SK-N-SH treated with all-trans-retinoic acid at 6 μM for 48 hours (cell line): ENCODE measurements at regions not wholly inside any gene's neighbourhood (a gene's known extent, or its start where the extent isn't known, plus 50 kb on each side); places are given as distances from the start of the nearest gene placed in this dataset.

Experiments used
- ATAC-seq: fragments of 200-7000 bp; cut with Tn5 transposase; 3 replicates; pipeline ENCODE4 v1.9.1; 2020; ENCODE audit warnings: mild to moderate bottlenecking, moderate library complexity
- ARNTL ChIP-seq: fragments of 450-650 bp; formaldehyde crosslinking; IDR thresholded peaks from 2 replicates; pipeline ENCODE4 v1.5.0; 2020; ENCODE audit warnings: low read depth, mild to moderate bottlenecking, moderate library complexity, borderline replicate concordance
- BACH2 ChIP-seq: fragments of 250-450 bp; sonication (Bioruptor Pico); IDR thresholded peaks from 2 replicates; pipeline ENCODE4 v1.9.0; 2021; ENCODE audit warnings: mild to moderate bottlenecking, borderline replicate concordance
- CREB5 ChIP-seq: fragments of 250-450 bp; sonication (Bioruptor Pico); IDR thresholded peaks from 2 replicates; pipeline ENCODE4 v1.5.1; 2020; ENCODE audit warnings: low read depth, mild to moderate bottlenecking, moderate library complexity
- CSDC2 ChIP-seq: fragments of 250-450 bp; sonication (Bioruptor Pico); IDR thresholded peaks from 2 replicates; pipeline ENCODE4 v1.5.0; 2020; ENCODE audit warnings: mild to moderate bottlenecking, moderate library complexity
- ESRRG ChIP-seq: fragments of 250-450 bp; sonication (Bioruptor Pico); IDR thresholded peaks from 2 replicates; pipeline ENCODE4 v1.6.1; 2021; ENCODE audit warnings: mild to moderate bottlenecking
- GLIS3 ChIP-seq: fragments of 250-450 bp; sonication (Bioruptor Pico); IDR thresholded peaks from 2 replicates; pipeline ENCODE4 v1.5.0; 2020; ENCODE audit warnings: mild to moderate bottlenecking, moderate library complexity
- ISL1 ChIP-seq: fragments of 250-450 bp; sonication (Bioruptor Pico); IDR thresholded peaks from 2 replicates; pipeline ENCODE4 v2.1.2; 2022; ENCODE audit warnings: mild to moderate bottlenecking, moderate library complexity
- OSR1 ChIP-seq: fragments of 250-450 bp; sonication (Bioruptor Pico); IDR thresholded peaks from 2 replicates; pipeline ENCODE4 v1.8.0; 2022; ENCODE audit warnings: moderate library complexity, mild to moderate bottlenecking, inconsistent platforms
- PATZ1 ChIP-seq: fragments of 250-450 bp; sonication (Bioruptor Pico); IDR thresholded peaks from 2 replicates; pipeline ENCODE4 v1.8.0; 2020; ENCODE audit warnings: mild to moderate bottlenecking, moderate library complexity, borderline replicate concordance
- PPARA ChIP-seq: fragments of 250-450 bp; sonication (Bioruptor Pico); IDR thresholded peaks from 2 replicates; pipeline ENCODE4 v1.5.0; 2020; ENCODE audit warnings: mild to moderate bottlenecking, borderline replicate concordance
- RARB ChIP-seq: fragments of 250-450 bp; sonication (Bioruptor Pico); IDR thresholded peaks from 2 replicates; pipeline ENCODE4 v1.8.0; 2021; ENCODE audit warnings: mild to moderate bottlenecking, moderate library complexity
- SNAI2 ChIP-seq: fragments of 250-450 bp; sonication (Bioruptor Pico); IDR thresholded peaks from 2 replicates; pipeline ENCODE4 v1.5.0; 2020; ENCODE audit warnings: mild to moderate bottlenecking, moderate library complexity
- TOX ChIP-seq: fragments of 250-450 bp; sonication (Bioruptor Pico); IDR thresholded peaks from 2 replicates; pipeline ENCODE4 v1.8.0; 2021; ENCODE audit warnings: mild to moderate bottlenecking, moderate library complexity, borderline replicate concordance
- ZC3H10 ChIP-seq: fragments of 250-450 bp; sonication (Bioruptor Pico); IDR thresholded peaks from 2 replicates; pipeline ENCODE4 v1.5.1; 2021; ENCODE audit warnings: mild to moderate bottlenecking, moderate library complexity
- ZFP3 ChIP-seq: fragments of 250-450 bp; sonication (Bioruptor Pico); IDR thresholded peaks from 2 replicates; pipeline ENCODE4 v1.5.0; 2020; ENCODE audit warnings: mild to moderate bottlenecking, moderate library complexity
- ZFP30 ChIP-seq: fragments of 450-650 bp; formaldehyde crosslinking; IDR thresholded peaks from 2 replicates; pipeline ENCODE4 v1.5.0; 2022; ENCODE audit warnings: mild to moderate bottlenecking, moderate library complexity
- ZNF565 ChIP-seq: fragments of 450-650 bp; formaldehyde crosslinking; conservative IDR thresholded peaks from 2 replicates; pipeline ENCODE4 v1.5.0; 2020; ENCODE audit warnings: low read depth, mild to moderate bottlenecking, moderate library complexity
- ZNF70 ChIP-seq: fragments of 450-650 bp; formaldehyde crosslinking; IDR thresholded peaks from 2 replicates; pipeline ENCODE4 v1.5.0; 2020; ENCODE audit warnings: mild to moderate bottlenecking, moderate library complexity
- ZNF8 ChIP-seq: fragments of 450-650 bp; formaldehyde crosslinking; IDR thresholded peaks from 2 replicates; pipeline ENCODE4 v1.5.0; 2020; ENCODE audit warnings: mild to moderate bottlenecking, moderate library complexity
- TF ChIP-seq, protein P1 (sequence below): fragments of 250-450 bp; sonication (Bioruptor Pico); IDR thresholded peaks from 2 replicates; pipeline ENCODE4 v1.5.0; 2020; ENCODE audit warnings: mild to moderate bottlenecking, moderate library complexity
- TF ChIP-seq, protein P2 (sequence below): fragments of 250-450 bp; sonication (Bioruptor Pico); IDR thresholded peaks from 2 replicates; pipeline ENCODE4 v1.5.1; 2021; ENCODE audit warnings: mild to moderate bottlenecking, moderate library complexity
- TF ChIP-seq, protein P3 (sequence below): fragments of 250-450 bp; sonication (Bioruptor Pico); IDR thresholded peaks from 2 replicates; pipeline ENCODE4 v1.8.0; 2021; ENCODE audit warnings: low read depth, mild to moderate bottlenecking, moderate library complexity, borderline replicate concordance

DNA sequence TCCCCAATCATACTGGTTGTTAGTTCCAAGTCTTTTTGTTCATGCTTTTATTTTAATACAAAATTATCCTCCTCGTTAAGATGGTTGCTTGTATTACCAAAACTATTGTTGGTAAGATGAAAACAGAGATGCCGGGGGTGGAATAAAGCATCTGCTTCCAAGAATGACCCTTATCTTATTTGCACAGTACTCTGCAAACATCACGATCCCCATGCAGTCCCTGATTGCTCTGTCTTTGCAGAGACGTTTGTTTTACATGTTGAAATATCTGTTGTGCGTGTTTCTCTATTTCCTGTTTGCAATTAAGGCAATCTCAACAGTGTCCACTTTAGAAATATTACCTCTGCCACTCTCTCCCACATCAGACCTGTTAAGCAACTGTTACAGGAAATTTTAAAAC lies 141.3 kb upstream of the NCAM2 start:
- TF ChIP-seq PATZ1 (CRISPR knock-in tag): no peak
- no peak for TF ChIP-seq ISL1 (CRISPR knock-in tag)
- TF ChIP-seq ZNF565 (CRISPR knock-in tag): no peak
- no peak for TF ChIP-seq SNAI2 (CRISPR knock-in tag)
- no peak for TF ChIP-seq RARB (CRISPR knock-in tag)
- TF ChIP-seq, all 23 proteins: peak for 0
- no peak for ATAC-seq

DNA sequence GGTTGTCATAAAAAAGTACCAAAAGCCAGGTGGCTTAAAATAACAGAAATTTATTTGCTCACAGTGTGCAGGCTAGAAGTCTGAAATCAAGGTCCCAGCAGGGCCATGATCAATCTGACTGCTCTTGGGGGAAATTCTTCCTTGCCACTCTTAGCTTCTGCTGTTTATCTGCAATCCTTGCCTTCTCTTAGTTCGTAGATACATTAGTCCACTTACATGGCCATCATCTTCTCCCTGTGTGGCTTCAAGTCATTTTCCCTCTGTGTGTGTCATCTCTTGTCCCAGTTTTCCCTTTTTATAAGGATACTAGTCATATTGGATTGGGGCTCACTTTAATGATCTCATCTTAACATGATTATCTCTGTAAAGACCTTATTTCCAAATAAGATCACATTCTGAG lies 124.0 kb upstream of the NCAM2 start:
- ATAC-seq: no peak
- TF ChIP-seq ZFP3 (CRISPR knock-in tag): no peak
- no peak for TF ChIP-seq ZNF8 (CRISPR knock-in tag)
- TF ChIP-seq CREB5 (CRISPR knock-in tag): no peak
- TF ChIP-seq RARB (CRISPR knock-in tag): no peak

- ATAC-seq: no peak
- no peak for TF ChIP-seq ZNF565 (CRISPR knock-in tag)
- TF ChIP-seq, protein P1, sequence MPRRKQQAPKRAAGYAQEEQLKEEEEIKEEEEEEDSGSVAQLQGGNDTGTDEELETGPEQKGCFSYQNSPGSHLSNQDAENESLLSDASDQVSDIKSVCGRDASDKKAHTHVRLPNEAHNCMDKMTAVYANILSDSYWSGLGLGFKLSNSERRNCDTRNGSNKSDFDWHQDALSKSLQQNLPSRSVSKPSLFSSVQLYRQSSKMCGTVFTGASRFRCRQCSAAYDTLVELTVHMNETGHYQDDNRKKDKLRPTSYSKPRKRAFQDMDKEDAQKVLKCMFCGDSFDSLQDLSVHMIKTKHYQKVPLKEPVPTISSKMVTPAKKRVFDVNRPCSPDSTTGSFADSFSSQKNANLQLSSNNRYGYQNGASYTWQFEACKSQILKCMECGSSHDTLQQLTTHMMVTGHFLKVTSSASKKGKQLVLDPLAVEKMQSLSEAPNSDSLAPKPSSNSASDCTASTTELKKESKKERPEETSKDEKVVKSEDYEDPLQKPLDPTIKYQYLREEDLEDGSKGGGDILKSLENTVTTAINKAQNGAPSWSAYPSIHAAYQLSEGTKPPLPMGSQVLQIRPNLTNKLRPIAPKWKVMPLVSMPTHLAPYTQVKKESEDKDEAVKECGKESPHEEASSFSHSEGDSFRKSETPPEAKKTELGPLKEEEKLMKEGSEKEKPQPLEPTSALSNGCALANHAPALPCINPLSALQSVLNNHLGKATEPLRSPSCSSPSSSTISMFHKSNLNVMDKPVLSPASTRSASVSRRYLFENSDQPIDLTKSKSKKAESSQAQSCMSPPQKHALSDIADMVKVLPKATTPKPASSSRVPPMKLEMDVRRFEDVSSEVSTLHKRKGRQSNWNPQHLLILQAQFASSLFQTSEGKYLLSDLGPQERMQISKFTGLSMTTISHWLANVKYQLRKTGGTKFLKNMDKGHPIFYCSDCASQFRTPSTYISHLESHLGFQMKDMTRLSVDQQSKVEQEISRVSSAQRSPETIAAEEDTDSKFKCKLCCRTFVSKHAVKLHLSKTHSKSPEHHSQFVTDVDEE (CRISPR knock-in tag): no peak
- TF ChIP-seq, protein P2, sequence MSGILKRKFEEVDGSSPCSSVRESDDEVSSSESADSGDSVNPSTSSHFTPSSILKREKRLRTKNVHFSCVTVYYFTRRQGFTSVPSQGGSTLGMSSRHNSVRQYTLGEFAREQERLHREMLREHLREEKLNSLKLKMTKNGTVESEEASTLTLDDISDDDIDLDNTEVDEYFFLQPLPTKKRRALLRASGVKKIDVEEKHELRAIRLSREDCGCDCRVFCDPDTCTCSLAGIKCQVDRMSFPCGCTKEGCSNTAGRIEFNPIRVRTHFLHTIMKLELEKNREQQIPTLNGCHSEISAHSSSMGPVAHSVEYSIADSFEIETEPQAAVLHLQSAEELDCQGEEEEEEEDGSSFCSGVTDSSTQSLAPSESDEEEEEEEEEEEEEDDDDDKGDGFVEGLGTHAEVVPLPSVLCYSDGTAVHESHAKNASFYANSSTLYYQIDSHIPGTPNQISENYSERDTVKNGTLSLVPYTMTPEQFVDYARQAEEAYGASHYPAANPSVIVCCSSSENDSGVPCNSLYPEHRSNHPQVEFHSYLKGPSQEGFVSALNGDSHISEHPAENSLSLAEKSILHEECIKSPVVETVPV: no peak
- TF ChIP-seq ESRRG (CRISPR knock-in tag): no peak
- TF ChIP-seq ZFP30 (CRISPR knock-in tag): no peak
- TF ChIP-seq ISL1 (CRISPR knock-in tag): no peak
- no peak for TF ChIP-seq PATZ1 (CRISPR knock-in tag)
- TF ChIP-seq PPARA (CRISPR knock-in tag): no peak
- TF ChIP-seq SNAI2 (CRISPR knock-in tag): no peak
- TF ChIP-seq BACH2 (CRISPR knock-in tag): no peak
- TF ChIP-seq ARNTL (CRISPR knock-in tag): no peak
- TF ChIP-seq GLIS3: no peak
- TF ChIP-seq TOX (CRISPR knock-in tag): no peak
- TF ChIP-seq, protein P3, sequence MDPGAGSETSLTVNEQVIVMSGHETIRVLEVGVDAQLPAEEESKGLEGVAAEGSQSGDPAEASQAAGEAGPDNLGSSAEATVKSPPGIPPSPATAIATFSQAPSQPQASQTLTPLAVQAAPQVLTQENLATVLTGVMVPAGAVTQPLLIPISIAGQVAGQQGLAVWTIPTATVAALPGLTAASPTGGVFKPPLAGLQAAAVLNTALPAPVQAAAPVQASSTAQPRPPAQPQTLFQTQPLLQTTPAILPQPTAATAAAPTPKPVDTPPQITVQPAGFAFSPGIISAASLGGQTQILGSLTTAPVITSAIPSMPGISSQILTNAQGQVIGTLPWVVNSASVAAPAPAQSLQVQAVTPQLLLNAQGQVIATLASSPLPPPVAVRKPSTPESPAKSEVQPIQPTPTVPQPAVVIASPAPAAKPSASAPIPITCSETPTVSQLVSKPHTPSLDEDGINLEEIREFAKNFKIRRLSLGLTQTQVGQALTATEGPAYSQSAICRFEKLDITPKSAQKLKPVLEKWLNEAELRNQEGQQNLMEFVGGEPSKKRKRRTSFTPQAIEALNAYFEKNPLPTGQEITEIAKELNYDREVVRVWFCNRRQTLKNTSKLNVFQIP (CRISPR knock-in tag): no peak
- TF ChIP-seq ZNF70 (CRISPR knock-in tag): no peak
- no peak for TF ChIP-seq RARB (CRISPR knock-in tag)
- TF ChIP-seq CSDC2 (CRISPR knock-in tag): no peak
- TF ChIP-seq ZC3H10 (CRISPR knock-in tag): no peak
- no peak for TF ChIP-seq ZFP3 (CRISPR knock-in tag)
- TF ChIP-seq OSR1: no peak
Observed at GRCh38 chr21:20875742-20876141, 122.5 kb upstream of the NCAM2 start.
